Vagina (tissue), 2 donors: ENCODE measurements at regions not wholly inside any gene's neighbourhood (a gene's known extent, or its start where the extent isn't known, plus 50 kb on each side); places are given as distances from the start of the nearest gene placed in this dataset.

Experiments
- DNase-seq, 2 donors: peaks; one replicate each; pipeline ENCODE4 v3.0.0-alpha.2; 2017; ENCODE audit errors: extremely low spot score in 2 of 2
- H3K27ac ChIP-seq: fragments of 200-600 bp; sonication (generic); one replicate; pipeline ENCODE4 v1.5.1; 2019
- H3K27me3 ChIP-seq: fragments of 200-600 bp; sonication (generic); one replicate; pipeline ENCODE4 v1.5.1; 2019
- H3K36me3 ChIP-seq, 2 donors: fragments of 200-600 bp; sonication (generic); one replicate each; pipeline ENCODE4 v1.5.1; 2017 to 2019
- H3K4me1 ChIP-seq: fragments of 200-600 bp; sonication (generic); one replicate; pipeline ENCODE4 v1.5.1; 2019
- H3K4me3 ChIP-seq, 2 donors: fragments of 200-600 bp; sonication (generic); 1 replicate in 1 of 2; 2 replicates in 1 of 2; pipeline ENCODE4 v1.5.1; 2016 to 2019
- H3K9me3 ChIP-seq: fragments of 200-600 bp; sonication (generic); one replicate; pipeline ENCODE4 v1.5.1; 2019
- POLR2A ChIP-seq, 2 donors: fragments of 450-650 bp; IDR thresholded peaks; one replicate each; pipeline ENCODE4 v1.6.1; 2017; ENCODE audit warnings: antibody characterized with exemption in 2 of 2, mild to moderate bottlenecking in 2 of 2, moderate library complexity in 2 of 2
- POLR2AphosphoS5 ChIP-seq, 2 donors: sonication (generic); formaldehyde crosslinking; IDR thresholded peaks; one replicate each; pipeline ENCODE4 v1.9.0; 2017; ENCODE audit warnings: antibody characterized with exemption in 2 of 2, mild to moderate bottlenecking in 2 of 2, low read depth in 1 of 2; ENCODE audit not compliant: insufficient read depth in 1 of 2
- intact Hi-C: fragments of 100-400 bp; cut with DNase I; formaldehyde crosslinking; loops from one replicate; pipeline ENCODE4 v1.15.1; 2023
- TF ChIP-seq, protein P1 (sequence below), 3 experiments: fragments of 450-650 bp in 2 of 3; fragments of 200-600 bp in 1 of 3; sonication (generic) in 1 of 3; IDR thresholded peaks; one replicate each; pipeline ENCODE4 v1.5.1; 2017 to 2019; ENCODE audit warnings: antibody characterized with exemption in 3 of 3, mild to moderate bottlenecking in 2 of 3, moderate library complexity in 2 of 3

DNA sequence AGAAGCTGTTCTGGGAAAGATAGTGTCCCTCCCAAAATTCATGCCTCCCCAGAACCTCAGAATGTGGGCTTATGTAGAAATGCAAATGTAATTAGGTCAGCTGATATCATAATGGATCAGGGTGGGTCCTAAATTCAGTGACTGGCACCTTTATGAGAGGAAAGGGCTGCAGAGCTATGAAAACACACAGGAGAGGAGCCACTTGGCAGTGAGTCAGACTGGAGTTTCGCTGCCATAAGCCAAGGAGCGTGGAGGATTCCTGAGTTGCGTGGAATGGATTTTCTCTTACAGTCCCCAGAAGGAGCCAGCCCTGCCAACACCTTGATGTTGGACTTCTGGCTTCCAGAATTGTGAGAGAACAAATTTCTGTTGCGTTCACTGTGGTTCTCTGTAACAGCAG is 249.8 kb upstream of the PMEPA1 start:
- Histone ChIP-seq H3K27me3 (no peaks in the 10 kb centered on the region), H3K4me1 (peaks cover 65% of the 10 kb centered on the region), H3K27ac (peak overlapping the region; percentile 50), H3K9me3 (no peaks in the 10 kb centered on the region), H3K4me3 (no peak overlapping the region), H3K36me3 (no peaks in the 10 kb centered on the region)
- intact Hi-C loops = no loop called here
- TF ChIP-seq POLR2A (IDR thresholded peaks at IDR 0.05) (no peak), POLR2AphosphoS5 (IDR thresholded peaks at IDR 0.05; ENCODE audit: insufficient read depth in 1 of 2, low read depth in 1 of 2) (no peak)
- TF ChIP-seq, protein P1, sequence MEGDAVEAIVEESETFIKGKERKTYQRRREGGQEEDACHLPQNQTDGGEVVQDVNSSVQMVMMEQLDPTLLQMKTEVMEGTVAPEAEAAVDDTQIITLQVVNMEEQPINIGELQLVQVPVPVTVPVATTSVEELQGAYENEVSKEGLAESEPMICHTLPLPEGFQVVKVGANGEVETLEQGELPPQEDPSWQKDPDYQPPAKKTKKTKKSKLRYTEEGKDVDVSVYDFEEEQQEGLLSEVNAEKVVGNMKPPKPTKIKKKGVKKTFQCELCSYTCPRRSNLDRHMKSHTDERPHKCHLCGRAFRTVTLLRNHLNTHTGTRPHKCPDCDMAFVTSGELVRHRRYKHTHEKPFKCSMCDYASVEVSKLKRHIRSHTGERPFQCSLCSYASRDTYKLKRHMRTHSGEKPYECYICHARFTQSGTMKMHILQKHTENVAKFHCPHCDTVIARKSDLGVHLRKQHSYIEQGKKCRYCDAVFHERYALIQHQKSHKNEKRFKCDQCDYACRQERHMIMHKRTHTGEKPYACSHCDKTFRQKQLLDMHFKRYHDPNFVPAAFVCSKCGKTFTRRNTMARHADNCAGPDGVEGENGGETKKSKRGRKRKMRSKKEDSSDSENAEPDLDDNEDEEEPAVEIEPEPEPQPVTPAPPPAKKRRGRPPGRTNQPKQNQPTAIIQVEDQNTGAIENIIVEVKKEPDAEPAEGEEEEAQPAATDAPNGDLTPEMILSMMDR (IDR thresholded peaks at IDR 0.05) = no peak
- no peak for DNase-seq

DNA sequence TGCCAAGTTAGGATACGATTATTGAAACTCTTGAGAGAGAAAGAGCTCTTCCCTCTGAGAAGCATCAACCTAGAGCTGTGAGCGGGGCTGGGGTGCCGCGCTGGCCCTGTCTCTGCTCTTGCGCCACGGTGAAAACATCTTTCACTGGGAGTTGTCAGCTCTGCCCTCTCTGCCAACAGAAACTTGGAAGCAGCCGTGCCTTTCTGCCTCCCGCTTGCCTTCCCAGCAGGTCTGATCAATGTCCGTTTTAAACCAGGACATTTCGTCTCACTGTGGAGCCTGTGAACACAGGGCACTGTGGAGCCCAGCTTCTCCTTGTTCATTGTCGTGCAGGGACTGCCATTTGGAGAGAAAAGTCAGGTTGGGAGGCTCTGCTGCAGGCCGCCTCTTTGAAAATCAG is 249.2 kb upstream of the PMEPA1 start:
- TF ChIP-seq, protein P1 (IDR thresholded peaks at IDR 0.05) = no peak
- TF ChIP-seq POLR2A (IDR thresholded peaks at IDR 0.05) (no peak), POLR2AphosphoS5 (IDR thresholded peaks at IDR 0.05; ENCODE audit: insufficient read depth in 1 of 2, low read depth in 1 of 2) (no peak)
- H3K4me1 ChIP-seq = peaks cover 59% of the 10 kb centered on the region
- no peaks in the 10 kb centered on the region for H3K27me3 ChIP-seq
- no peak overlapping the region for H3K4me3 ChIP-seq
- H3K36me3 ChIP-seq = no peaks in the 10 kb centered on the region
- no peaks in the 10 kb centered on the region for H3K9me3 ChIP-seq
- DNase-seq = no peak
- H3K27ac ChIP-seq = peak overlapping the region; percentile 50
- intact Hi-C loops = no loop called here

DNA sequence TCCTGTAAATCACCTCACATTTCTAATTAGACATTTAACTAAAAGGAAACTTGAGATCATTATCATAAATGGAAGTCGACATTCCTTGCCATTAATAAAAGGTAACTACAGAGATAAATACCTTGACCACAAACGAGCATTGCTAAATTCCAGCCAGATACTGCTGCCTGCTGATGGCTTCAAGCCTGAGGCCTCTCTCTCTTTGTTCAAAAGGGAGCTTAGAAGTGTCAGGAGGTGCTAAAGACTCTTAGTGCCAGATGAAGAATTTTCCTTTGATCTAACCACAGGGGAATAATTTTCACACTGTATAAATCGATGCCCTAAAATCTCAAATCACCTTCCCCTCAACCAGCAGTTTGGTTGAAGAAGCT is 248.2 kb upstream of the PMEPA1 start:
- H3K4me3 ChIP-seq = no peak overlapping the region
- TF ChIP-seq, protein P1 (IDR thresholded peaks at IDR 0.05) = no peak
- TF ChIP-seq POLR2AphosphoS5 (IDR thresholded peaks at IDR 0.05; ENCODE audit: insufficient read depth in 1 of 2, low read depth in 1 of 2) (no peak), POLR2A (IDR thresholded peaks at IDR 0.05) (no peak)
- H3K9me3 ChIP-seq = no peaks in the 10 kb centered on the region
- peaks cover 49% of the 10 kb centered on the region for H3K4me1 ChIP-seq
- H3K27me3 ChIP-seq = no peaks in the 10 kb centered on the region
- peak overlapping the region; percentile 82 for H3K27ac ChIP-seq
- no peaks in the 10 kb centered on the region for H3K36me3 ChIP-seq
- no peak for DNase-seq
- intact Hi-C loops = no loop called here

DNA sequence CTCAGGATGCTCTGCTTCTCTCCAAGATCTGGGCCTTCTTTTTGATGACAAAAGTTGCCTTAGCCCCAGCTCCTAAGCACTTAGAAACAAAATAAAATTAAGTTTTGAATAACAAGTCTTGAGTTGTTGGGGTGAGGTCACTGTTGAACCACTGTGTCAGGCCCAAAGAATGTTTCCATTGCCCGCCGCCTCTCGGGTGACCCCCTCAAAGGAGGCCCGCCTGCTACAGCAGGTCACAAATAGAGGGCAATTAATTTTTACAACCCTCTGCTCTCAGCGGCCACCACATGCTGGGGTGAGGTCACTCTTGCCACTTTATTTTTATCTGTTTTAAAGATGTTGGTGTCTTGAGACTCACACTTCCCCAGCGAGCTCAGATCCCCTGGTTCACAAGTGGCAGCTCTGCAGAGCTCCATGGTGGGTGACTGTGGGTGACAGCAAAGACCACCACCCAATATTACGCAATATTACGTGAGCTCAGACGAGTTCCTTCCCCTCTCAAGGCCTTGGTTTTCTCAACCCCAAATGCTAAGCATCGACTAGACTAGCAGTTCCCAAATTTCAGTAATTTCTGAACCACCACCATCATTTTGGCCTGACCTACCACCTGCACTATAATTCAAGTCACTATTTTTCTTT is 247.7 kb upstream of the PMEPA1 start:
- Histone ChIP-seq H3K9me3 (no peaks in the 10 kb centered on the region), H3K36me3 (no peaks in the 10 kb centered on the region), H3K4me3 (no peak overlapping the region), H3K4me1 (peaks cover 44% of the 10 kb centered on the region), H3K27ac (peak overlapping the region; percentile 82), H3K27me3 (no peaks in the 10 kb centered on the region)
- no peak for DNase-seq
- TF ChIP-seq POLR2AphosphoS5 (IDR thresholded peaks at IDR 0.05; ENCODE audit: insufficient read depth in 1 of 2, low read depth in 1 of 2) (peak in 1 of 2 donors; percentile 45), POLR2A (IDR thresholded peaks at IDR 0.05) (no peak)
- TF ChIP-seq, protein P1 (IDR thresholded peaks at IDR 0.05) = no peak
- intact Hi-C loops = no loop called here

DNA sequence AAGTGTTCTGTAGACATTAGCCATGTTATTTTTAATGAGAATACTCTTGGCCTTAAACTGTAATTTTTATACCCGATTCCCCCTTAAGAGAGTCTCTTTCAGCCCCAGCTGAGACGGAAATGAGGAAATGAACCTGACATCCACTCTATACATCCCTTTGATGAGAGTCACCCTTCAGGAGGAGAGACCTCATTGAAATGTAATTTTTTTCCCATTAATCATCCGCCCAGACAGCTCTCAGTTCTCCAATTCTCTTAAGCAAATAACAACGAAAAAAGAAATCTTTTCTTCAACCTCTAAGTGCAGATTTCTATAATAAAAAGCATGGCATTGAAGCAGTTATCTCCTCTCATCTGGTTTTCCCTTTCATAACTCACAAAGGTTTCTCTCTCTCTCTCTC is 243.8 kb upstream of the PMEPA1 start:
- Histone ChIP-seq H3K4me1 (peaks cover 12% of the 10 kb centered on the region), H3K27ac (no peak overlapping the region), H3K4me3 (no peak overlapping the region), H3K27me3 (no peaks in the 10 kb centered on the region), H3K9me3 (no peaks in the 10 kb centered on the region), H3K36me3 (no peaks in the 10 kb centered on the region)
- no peak for DNase-seq
- TF ChIP-seq, protein P1 (IDR thresholded peaks at IDR 0.05) = no peak
- no peak for TF ChIP-seq POLR2AphosphoS5 (IDR thresholded peaks at IDR 0.05; ENCODE audit: insufficient read depth in 1 of 2, low read depth in 1 of 2)
- TF ChIP-seq POLR2A (IDR thresholded peaks at IDR 0.05) = no peak
- intact Hi-C loops = no loop called here
